Activated CD4-positive, alpha-beta T cell treated with anti-CD3 and anti-CD28 coated beads for 4 hours (primary cell): ENCODE measurements at regions not wholly inside any gene's neighbourhood (a gene's known extent, or its start where the extent isn't known, plus 50 kb on each side); places are given as distances from the start of the nearest gene placed in this dataset.

Experiments
- DNase-seq, 2 donors: peaks; one replicate each; pipeline ENCODE4 v3.0.0-alpha.2; 2020

DNA sequence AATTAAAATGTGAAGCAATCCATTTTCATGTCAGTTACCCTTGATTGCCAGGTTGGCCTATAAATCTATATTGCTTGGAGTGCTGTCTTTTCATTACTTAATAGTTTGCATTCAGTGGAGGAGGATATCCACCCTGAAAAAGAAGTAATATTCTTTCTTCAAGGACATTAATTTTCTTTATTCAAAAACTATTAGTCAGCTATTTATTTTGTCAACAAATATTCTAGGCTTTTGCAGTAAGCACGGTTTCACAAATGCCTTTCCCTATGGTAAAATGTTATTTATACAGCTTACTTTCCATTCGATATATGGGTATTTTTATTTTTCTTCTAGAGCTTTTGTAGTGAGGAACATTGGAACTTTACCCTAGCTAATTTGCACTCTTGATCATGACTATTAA, 1176.9 kb upstream of the NUDT12 start:
- DNase-seq = no peak

DNA sequence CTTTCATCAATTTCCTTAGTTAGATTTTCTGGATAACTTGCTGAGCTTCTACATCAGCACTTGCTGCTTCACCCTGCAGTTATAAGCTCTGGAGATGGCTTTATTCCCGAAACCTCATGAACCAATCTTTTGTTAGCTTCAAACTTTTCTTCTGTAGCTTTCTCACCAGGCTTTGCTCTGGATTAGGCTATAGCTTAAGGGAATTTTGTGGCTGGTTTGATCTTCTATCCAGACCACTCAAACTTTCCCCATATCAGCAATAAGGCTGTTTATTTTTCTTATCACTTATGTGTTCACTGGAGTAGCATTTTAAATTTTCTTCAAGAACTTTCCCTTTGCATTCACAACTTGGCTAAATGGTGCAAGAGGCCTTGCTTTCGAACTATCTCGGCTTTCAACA, 1173.5 kb upstream of the NUDT12 start:
- DNase-seq = no peak

DNA sequence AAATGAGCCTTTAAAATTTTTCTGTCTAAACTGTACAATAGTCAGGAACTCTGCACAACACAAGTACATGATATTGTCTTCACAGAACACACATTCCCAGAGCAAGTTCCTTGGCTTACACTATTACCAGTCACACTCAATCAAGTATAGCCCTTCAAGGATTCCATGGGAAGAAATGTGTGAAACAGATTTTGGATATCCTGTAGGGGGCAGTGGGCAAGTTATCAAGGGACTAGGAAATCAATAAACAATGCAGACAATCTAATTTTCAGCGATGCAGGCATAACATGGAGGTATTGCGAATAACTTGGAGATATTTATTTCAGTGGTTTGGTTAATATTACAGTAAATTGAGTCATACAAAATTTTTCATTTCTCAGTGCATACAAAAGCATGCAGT, 1171.5 kb upstream of the NUDT12 start:
- no peak for DNase-seq

DNA sequence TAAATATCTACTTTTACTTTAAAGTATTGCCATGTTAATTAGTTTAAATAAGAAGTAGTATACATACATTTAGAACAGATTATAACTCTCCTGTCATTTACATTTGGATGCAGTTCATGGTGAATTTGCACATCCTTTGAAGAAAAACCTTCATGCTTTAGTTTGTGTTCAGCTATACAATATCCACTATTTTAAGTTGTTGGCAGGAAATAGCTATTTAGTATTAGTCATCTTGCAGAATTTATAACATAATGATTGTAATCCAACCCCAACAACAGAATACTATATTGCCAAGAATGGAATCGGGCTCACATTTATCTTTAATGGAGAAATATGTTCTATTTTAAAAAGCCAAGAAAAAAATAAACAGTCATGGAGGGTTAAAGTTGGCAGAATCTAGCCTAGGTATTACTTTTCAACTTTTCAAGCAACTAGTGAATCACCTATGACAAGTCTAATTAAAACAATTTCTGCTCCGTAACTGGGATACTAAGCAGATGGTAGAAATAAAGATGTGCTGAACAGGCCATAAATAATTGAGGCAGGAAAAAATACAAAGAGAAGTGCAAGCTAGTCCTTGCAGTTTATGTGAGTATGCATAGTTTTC, 1170.6 kb upstream of the NUDT12 start:
- no peak for DNase-seq

DNA sequence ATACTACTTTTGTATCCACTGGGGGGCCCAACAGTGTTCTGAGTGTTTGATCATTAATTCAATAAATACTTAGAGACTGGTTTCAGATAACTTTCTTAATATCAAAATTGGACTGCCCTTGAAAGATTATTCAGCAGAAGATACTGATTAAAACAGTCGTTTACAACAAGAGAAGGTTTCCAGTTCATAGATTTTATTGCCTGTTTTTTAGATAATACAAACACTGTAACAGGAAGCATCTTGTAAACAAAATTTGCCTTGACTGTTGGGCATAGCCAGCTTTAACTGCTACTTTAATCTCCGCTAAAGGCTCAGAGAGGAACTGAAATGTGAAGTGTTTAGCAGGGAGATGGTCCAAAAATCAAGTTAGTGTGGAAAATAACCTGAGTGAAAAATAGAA, 1168.7 kb upstream of the NUDT12 start:
- DNase-seq = no peak

DNA sequence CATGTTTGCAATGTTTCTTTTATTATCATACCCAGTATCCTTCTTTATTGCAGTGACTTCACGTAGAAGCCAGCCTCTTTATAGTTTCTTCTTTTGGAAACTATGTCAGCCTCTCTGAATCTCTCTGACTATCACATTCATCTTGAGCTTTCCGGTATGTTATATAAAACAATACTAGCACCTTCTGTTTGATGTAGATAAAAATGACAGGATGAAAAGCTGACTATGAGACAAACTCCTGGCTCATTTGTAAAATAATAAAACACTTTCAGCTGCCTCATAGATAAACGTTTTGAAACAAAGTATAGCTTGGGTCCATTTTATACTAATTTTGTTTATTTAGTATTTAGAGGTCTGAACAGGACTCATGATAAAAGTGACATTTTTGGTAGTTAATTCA, 1145.4 kb upstream of the NUDT12 start:
- no peak for DNase-seq

DNA sequence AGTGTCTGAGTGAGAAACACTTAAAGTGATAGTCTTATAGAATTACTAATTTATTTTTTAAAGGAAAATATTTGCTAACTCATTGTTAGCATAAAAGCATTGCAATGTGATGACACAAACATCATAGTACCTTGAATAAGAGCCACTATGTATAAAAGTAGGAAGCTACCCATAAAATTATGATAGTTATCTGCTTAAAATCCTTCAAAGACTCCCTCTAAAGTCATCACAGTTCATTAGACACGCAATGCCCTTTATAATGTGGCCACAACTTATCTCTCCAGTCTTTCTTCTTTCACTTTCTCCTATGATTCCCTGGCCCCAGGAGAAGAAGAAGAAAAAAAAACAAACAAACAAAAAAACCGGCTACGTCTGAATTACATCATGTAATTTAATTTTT, 1144.0 kb upstream of the NUDT12 start:
- no peak for DNase-seq

DNA sequence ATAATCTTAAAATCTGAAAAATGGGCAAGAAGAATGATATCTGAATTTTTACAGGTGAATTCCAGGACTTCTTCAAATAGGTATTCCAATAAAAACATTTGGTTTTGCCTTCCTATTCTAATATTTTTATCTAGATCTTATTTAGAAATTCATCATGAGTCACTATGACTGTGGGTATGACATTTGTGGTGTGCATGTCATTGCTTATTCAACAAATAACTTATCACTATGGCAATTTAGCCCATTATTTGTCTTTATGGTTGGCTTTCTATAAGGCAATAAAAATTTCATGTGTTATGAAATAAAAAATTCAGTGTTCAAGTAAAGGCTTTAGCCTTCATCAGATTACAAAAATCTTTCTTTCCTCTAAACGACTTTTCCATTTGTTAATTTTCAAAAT, 1139.6 kb upstream of the NUDT12 start:
- DNase-seq = no peak

DNA sequence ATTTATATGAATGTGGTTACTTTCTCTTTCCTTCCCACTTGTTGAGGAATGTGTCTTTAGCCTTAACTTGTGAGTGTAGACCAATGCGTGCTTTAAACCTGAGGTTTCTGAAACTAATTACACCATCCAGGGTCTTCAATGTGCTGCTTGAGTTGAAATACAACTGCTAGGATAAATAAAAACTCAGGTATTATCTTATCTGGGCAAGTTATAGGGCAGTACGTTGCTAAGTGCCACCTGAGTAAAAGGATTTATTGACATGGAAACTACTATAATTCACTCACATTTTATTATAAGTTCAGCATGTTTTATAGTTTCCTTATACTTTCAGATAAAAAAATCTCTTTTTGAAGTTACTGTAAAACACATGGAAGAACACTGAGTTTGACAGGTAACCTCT, 1136.8 kb upstream of the NUDT12 start:
- DNase-seq = no peak

DNA sequence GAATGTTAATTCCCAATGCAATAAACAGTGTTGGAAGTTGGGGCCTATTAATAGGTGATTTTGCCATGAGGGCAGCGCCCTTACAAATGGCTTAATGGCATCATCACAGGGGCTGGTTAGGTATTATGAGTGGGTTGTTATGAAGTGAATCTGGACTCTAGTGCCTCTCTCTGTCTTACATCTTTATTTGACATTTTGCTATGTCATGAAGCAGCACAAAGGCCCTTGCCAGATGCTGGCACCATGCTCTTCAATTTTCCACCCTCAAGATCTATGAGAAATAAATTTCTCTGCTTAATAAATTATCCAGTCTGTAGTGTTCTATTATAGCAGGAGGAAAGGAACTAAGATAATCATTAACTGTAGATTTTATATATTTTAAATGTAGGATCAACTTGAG, 1098.7 kb upstream of the NUDT12 start:
- DNase-seq = no peak

DNA sequence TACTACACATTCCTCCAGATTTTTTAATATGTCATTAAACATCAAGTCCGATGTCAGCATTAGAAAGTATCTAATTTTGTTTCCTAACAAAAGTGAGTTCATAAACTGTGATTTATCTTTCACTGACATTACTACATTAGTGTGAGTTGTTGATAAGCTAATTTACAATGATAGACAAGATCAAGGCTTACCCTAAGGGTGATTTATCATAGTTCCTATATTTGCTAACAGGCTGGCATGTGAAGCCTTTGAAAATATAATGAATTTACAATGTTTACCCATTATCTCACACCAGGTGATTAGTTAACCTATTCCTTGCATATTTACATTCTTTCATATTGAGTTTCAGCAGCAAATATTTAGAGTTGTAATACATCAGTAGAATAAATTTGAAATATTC, 1096.9 kb upstream of the NUDT12 start:
- DNase-seq = no peak

DNA sequence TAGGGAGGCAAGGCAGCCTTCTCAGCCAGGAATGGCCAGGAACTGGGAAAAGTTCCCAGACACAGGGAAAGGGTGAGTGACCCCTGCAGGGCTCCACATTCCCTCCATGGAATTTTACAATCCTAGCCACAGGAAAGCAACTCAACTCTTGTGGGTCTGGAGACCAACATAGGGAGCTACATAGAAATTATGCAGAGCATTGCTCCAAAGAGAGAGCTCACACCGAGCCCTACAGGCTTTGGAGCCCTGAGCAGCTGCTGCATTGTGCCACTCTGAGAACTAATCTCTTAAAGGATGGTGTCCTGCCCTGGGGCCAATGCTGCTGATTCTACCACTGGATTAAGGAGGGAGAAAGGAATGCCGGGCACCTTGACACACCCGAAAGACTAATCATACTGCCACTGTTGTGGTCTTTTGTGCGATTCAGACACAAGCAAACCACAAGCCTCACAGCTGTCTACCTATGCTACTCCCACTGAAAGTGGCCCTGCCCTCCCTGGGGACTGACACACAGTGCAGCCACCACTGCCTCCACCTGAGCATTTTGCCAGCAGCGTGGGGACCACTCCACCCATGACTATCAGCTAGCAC, 1089.8 kb upstream of the NUDT12 start:
- DNase-seq = no peak

DNA sequence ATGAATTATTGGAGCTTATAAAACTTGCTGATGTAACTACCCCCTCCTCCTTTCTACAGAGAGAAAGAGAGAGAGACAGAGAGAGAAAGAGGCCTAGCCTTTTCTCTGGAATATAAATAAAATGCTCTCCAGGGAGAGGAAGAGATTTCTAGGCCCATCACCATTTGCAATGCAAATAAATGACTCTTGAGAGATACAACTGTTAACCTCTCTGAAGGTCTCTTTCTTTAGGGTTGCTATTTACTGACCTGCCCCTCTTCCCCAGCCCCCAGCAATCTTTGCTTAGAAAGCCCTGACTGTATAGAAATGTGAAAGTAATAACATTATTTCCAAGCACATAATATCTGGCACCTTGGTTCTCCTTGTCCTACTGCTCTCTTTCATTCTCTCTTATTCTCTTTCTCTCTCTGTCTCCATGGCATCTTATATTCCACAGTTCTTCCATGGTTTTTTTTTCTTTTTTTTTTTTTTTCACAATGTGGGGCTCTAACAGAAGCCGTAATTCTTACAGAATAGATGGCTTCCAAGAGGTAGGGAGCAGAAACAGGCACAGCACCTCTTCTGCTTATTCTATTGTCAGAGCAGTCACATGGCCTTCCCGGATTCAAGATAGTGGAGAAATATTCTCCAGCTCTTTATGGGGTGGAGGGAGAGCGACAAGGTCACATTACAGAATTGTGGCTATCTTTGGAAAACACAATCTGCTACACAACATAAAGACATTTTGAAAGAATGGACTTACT, 1087.9 kb upstream of the NUDT12 start:
- DNase-seq = no peak

DNA sequence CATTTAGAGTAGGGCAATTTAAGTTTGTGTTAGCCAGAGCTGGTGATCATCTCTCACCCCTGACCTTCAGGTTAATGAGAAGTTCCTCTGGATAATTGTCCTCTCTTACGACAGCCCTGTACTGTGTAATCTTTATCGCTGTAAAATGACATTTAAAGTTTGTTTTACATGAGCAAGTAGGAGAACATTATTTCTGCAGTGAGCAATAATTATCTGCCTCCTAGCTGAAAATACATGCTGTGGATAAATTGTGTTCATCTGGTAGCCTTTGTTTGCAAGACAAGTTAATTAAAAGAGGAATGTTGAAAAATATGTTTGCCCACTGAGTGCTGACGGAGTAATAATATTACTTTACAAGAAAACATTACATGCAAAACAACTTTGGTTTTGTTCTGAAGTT, 1083.8 kb upstream of the NUDT12 start:
- DNase-seq = no peak

DNA sequence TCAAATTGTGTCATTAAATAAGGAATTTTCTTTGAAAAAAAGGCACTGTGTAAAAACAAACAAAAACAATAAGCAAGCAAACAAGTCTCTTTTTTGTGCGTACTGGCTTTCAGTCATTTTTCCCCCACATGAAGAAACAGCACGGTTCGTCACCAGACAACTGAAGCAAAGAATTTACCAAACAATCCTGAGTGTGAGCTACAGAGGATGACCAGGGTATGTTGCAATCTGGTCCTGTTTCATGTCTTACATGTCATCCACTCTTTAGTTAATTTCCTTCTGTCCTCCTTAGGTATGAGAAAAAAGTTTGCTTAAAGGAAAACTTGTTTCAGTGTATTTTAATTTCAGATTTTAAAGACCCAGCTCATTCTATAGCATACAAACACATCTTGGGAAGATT, 1080.7 kb upstream of the NUDT12 start:
- no peak for DNase-seq

DNA sequence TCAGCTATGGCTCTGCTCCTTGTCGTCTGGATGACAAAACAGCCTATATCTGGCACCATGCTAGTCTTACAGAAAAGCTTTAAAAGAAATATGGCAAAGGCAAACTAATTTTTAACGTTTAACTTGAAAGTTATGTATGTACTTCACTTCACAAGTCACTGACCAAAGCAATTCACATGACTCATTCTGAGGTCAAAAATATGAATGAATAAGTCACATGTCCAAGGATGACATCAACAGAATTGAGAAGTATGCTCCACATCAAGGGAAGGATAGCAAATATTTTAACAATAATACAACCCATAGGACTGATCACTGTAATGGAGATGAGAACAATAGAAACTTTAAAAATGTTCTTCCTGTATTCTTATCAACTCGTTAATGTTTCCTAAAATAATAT, 1072.6 kb upstream of the NUDT12 start:
- DNase-seq = no peak

DNA sequence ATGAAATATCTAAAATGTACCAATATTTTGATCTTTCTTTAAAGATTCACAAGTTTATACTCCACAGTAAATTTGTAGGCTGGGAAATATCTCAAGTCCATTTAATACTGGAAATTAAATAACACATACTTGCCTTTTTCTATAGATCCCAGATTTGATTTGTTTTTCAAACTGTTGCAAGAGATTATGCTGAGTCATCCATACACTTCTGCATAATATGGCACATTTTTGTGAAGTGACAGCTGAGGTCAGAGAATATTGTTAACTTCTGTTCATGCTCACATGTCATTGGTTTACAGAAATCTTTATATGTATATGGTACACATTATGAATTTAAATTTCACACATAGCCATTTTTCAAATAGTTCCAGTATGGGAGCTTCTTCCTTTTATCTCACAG, 1066.3 kb upstream of the NUDT12 start:
- DNase-seq = no peak

DNA sequence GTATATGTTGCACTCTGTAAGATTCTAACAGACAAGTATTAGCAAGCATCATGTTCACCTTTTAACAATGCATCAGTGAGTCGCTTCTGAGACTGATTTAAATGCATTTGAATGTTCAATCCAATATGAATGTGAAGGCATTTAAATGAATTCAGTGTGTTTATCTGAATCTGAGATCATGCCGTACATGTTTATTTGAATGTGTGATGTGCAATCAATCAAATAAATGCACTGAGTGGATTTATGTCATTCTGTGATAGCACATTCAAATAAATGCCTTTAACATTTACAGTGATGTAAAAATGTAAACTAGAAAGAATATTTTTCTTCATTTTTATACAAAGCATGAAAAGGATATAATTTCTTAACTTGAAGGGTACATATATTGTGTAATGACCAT, 1063.5 kb upstream of the NUDT12 start:
- DNase-seq = no peak

DNA sequence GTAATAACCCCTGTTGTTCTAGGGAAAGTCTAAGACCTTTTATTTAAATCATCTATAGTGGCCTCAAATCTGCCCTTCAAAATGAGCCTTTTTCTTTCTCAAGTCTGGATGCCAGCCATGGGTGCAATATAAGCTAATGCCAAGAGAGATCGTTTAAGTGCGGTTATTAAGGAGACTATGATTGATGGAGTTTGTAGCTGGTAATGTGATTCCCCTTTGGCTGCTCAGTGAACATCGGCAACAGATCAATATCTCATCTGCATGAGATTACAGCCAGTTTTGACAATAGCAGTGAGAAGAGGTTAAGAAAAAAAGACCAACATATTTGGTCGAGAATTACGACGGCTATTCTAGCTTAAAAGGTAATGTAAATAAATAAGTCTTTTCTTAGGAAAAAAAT, 1049.4 kb upstream of the NUDT12 start:
- no peak for DNase-seq

DNA sequence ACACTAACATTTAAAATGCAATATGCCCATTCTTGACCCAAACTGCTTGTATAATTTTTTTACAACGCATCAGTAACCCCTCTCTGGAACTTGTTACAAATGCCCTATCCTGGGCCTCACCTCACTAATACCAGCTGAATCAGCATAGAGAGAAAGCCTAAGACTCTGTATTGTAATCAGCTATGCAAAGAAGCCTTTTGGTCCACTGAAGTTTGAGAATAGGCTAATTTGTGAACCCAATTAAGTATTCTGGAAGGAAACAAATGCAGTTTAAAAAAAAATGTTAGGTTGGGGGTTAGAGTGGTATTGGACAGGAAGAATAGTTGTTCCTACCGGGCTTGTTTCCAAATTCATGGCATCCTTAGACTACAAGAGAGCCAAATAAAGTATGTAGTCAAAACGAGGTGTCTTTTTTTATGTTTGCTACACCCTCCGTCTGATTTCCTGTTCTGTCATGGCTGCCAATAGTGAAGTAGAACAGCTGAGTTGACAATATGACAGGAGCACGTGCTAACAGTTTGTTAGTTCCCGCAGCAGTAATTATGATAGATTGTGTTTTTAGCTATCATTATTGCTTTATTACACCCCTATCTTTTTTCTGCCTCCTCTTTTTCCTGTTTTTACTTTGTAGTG, 1048.7 kb upstream of the NUDT12 start:
- no peak for DNase-seq

DNA sequence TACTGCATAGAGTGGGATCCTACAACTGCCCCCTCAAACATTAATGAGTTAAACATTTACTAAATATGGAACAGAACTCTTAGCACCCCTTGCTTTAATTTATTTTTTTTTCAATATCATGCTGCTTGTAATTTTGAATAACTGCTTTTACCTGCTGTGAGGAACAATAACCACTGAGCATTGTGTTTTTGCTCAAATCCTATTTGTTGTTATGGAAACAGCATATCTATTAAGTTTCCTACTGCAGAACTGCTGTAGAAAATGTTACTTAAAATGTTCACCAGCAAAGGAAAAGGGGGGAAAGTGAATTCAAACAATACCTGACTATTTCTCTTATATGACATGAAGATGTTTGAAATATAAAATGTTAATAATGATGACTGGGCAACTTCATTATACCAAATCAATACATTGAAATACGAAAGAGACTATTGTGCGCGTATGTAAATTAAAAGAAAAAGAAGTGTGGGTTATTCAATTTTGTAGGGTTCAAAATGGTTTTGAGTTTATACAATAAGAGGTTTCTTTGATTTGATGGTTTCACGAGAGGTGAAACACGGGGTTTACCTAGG, 1043.8 kb upstream of the NUDT12 start:
- DNase-seq = no peak

DNA sequence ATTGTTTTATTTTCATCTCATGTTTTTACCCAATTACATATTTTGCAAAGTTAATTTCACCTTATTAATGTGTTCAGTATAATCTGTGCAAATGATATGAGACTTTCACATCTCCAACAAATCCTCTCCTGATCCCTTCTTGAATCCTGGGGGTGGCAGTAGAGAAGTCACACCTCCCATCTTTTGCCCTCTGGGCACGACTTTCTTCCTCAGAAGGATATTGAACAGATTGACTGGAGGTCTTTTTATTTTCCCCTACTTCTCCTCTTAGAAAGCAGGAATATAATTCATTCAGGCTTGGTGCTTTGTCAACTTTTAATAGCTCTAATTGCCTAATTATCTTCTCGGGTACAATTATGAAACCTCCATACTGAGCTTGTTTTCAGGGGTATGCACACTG, 1037.1 kb upstream of the NUDT12 start:
- DNase-seq = no peak

DNA sequence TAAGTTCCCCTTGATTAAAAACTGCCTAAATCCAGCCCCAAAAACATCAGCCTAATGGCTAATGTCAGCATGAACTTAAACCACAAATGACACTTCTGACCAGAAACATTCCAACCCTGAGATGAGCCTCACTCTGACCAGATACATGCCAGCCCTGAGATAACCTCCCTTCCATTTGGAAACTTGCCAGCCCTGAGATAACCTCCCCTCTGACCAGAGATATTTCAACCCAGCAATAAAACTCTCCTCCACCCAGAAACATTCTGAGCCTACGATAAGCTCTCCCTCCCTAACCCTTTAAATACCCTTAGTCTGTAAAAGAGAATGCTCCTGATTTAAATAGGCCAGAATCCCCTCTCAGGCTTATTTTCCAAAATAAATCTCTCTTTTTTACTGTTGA, 1035.7 kb upstream of the NUDT12 start:
- no peak for DNase-seq

DNA sequence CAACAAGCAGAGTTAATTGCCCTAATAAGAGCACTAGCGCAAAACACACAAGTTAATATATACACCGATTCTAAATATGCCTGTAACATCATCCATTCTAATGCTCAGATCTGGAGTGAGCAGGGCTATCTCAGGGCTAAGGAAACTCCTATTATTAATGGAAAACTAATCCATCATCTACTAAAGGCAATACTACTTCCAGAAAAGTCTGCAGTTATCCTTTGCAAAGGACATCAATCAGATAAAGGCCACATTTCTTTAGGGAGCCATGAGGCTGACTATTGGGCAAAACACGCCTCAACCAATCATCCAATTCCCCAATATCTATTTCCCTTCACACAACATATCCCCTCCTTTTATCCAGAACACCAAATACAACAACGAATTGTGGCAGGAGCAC, 1032.3 kb upstream of the NUDT12 start:
- DNase-seq = no peak
